Activated CD8-positive, alpha-beta T cell treated with anti-CD3 and anti-CD28 coated beads for 36 hours (primary cell): ENCODE measurements at regions not wholly inside any gene's neighbourhood (a gene's known extent, or its start where the extent isn't known, plus 50 kb on each side); places are given as distances from the start of the nearest gene placed in this dataset.

Source experiments
- ATAC-seq: fragments of 200-7000 bp; cut with Tn5 transposase; one replicate; pipeline ENCODE4 v1.10.0; 2021; ENCODE audit warnings: mild to moderate bottlenecking, moderate library complexity
- CTCF ChIA-PET: fragments of 350-600 bp; sonication (Branson Sonifier 250); formaldehyde crosslinking; loops from one replicate; lab custom pipeline; 2021; ENCODE audit warnings: antibody characterized with exemption; lab: Charles Lee
- POLR2A ChIA-PET: fragments of 350-600 bp; sonication (Branson Sonifier 250); formaldehyde crosslinking; loops from one replicate; lab custom pipeline; 2021; ENCODE audit warnings: antibody characterized with exemption; lab: Charles Lee
- DNase-seq: peaks from one replicate; pipeline ENCODE4 v3.0.0-alpha.2; 2020
- H3K27ac Mint-ChIP-seq: one replicate; pipeline ENCODE4 v1.8.0; 2021; ENCODE audit warnings: mild to moderate bottlenecking, mixed read lengths
- H3K27me3 Mint-ChIP-seq: one replicate; pipeline ENCODE4 v1.8.0; 2021; ENCODE audit warnings: mixed read lengths
- H3K36me3 Mint-ChIP-seq: one replicate; pipeline ENCODE4 v1.8.0; 2021; ENCODE audit warnings: low read depth, mixed read lengths
- H3K4me1 Mint-ChIP-seq: one replicate; pipeline ENCODE4 v1.8.0; 2021; ENCODE audit warnings: low read depth, mixed read lengths
- H3K4me3 Mint-ChIP-seq: one replicate; pipeline ENCODE4 v1.8.0; 2021; ENCODE audit warnings: mild to moderate bottlenecking, moderate library complexity, mixed read lengths
- H3K9me3 Mint-ChIP-seq: one replicate; pipeline ENCODE4 v1.8.0; 2021; ENCODE audit warnings: mixed read lengths
- intact Hi-C: fragments of 100-400 bp; cut with micrococcal nuclease; formaldehyde crosslinking; loops from one replicate; pipeline ENCODE4 v1.10.0; 2022
- TF ChIP-seq, protein P1 (sequence below): fragments of 200-600 bp; IDR thresholded peaks from one replicate; pipeline ENCODE4 v1.8.0; 2022; ENCODE audit warnings: antibody characterized with exemption, mild to moderate bottlenecking

DNA sequence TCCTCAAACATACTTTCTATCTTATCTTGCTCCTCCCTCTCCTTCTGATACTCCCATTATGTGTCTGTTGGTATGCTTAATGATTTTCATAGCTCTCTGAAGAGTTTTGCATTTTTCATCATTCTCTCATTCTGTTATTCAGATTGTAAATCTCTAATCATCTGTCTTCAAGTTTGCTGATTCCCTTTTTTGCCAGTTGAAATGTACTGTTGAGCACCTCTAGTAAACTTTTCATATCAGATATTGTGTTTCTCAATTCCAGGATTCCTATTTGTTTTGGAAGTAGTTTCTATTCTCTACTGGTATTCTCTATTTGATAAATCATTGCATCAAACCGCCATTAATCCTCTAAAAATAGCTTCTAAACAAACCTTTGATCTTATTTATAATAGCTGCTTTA lies 387.7 kb downstream of the PAX1 start:
- peaks cover 37% of the 10 kb centered on the region for H3K9me3 Mint-ChIP-seq
- TF ChIP-seq, protein P1, sequence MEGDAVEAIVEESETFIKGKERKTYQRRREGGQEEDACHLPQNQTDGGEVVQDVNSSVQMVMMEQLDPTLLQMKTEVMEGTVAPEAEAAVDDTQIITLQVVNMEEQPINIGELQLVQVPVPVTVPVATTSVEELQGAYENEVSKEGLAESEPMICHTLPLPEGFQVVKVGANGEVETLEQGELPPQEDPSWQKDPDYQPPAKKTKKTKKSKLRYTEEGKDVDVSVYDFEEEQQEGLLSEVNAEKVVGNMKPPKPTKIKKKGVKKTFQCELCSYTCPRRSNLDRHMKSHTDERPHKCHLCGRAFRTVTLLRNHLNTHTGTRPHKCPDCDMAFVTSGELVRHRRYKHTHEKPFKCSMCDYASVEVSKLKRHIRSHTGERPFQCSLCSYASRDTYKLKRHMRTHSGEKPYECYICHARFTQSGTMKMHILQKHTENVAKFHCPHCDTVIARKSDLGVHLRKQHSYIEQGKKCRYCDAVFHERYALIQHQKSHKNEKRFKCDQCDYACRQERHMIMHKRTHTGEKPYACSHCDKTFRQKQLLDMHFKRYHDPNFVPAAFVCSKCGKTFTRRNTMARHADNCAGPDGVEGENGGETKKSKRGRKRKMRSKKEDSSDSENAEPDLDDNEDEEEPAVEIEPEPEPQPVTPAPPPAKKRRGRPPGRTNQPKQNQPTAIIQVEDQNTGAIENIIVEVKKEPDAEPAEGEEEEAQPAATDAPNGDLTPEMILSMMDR, result no peak
- no peaks in the 10 kb centered on the region for H3K36me3 Mint-ChIP-seq
- H3K27ac Mint-ChIP-seq, result no peak overlapping the region
- ChIA-PET POLR2A (no interaction called here), CTCF (no interaction called here)
- H3K27me3 Mint-ChIP-seq, result no peaks in the 10 kb centered on the region
- ATAC-seq (no peak), DNase-seq (no peak)
- intact Hi-C loops, result no loop called here
- no peak overlapping the region for H3K4me3 Mint-ChIP-seq
- H3K4me1 Mint-ChIP-seq, result no peaks in the 10 kb centered on the region

DNA sequence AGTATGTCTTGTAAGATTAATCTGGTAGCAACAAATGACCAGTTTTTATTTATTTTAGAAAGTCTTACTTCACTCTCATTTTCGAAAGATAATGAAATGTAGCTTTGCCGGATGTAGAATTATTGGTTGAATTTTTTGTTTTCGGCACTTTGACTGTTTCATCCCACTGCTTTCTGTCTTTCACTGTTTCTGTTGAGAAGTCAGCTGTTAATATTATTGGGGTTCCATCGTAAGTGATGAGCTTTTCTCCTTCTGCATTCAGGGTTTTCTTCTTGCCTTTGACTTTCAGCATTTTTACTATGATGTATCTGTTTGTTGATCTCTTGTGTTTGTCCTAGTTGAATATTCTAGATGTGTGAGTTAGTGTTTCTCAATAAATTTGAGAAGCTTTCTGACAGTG lies 383.4 kb downstream of the PAX1 start:
- Mint-ChIP-seq H3K9me3 (peaks cover 21% of the 10 kb centered on the region), H3K27ac (no peak overlapping the region), H3K27me3 (no peaks in the 10 kb centered on the region), H3K4me1 (no peaks in the 10 kb centered on the region), H3K36me3 (no peaks in the 10 kb centered on the region), H3K4me3 (no peak overlapping the region)
- DNase-seq (no peak), ATAC-seq (no peak)
- POLR2A ChIA-PET, result no interaction called here
- CTCF ChIA-PET, result no interaction called here
- intact Hi-C loops, result no loop called here
- TF ChIP-seq, protein P1, result no peak

DNA sequence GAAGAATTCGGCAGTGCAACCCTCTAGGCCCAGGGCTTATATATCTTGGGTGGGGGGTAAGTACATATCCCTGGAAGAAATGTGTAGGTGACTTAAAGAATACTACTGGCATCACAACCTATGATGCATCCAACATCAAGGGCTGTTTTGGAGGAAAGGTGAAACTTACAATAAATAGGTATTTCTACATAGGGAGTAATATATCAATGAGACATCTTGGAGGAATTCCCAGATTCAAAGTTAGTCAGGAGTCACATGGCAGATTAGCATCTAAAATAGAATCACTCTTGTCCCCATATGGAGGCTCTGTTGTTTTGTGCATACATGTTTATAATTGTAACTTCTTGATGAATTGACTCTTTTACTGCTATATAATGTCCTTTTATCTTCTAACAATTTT lies 375.5 kb downstream of the PAX1 start:
- Mint-ChIP-seq H3K36me3 (no peaks in the 10 kb centered on the region), H3K27me3 (no peaks in the 10 kb centered on the region), H3K4me3 (no peak overlapping the region), H3K4me1 (no peaks in the 10 kb centered on the region), H3K9me3 (peaks cover 5% of the 10 kb centered on the region), H3K27ac (no peak overlapping the region)
- ChIA-PET CTCF (no interaction called here), POLR2A (no interaction called here)
- DNase-seq, result no peak
- ATAC-seq, result no peak
- TF ChIP-seq, protein P1, result no peak
- intact Hi-C loops, result no loop called here

DNA sequence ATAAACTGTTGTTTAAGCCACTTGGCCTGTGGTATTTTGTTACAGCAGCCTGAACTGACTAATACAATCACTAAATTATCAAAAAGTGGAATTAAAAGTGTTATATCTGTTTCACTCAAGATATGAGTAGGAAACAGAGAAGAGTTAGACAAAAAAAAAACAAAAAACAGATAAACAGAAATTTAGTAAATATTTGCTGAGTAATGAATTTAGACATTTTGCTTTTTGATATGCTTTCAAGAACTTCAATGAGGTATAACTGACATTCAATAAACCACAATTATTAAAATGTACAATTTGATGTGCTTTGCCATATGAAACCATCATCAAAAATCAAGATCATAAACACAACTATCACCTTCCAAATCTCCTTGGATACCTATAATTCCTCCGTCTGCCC lies 369.2 kb downstream of the PAX1 start:
- H3K27ac Mint-ChIP-seq, result no peak overlapping the region
- DNase-seq (no peak), ATAC-seq (no peak)
- no peak overlapping the region for H3K4me3 Mint-ChIP-seq
- ChIA-PET CTCF (no interaction called here), POLR2A (no interaction called here)
- intact Hi-C loops, result no loop called here
- no peaks in the 10 kb centered on the region for H3K4me1 Mint-ChIP-seq
- H3K27me3 Mint-ChIP-seq, result no peaks in the 10 kb centered on the region
- TF ChIP-seq, protein P1, result no peak
- peaks cover 7% of the 10 kb centered on the region for H3K9me3 Mint-ChIP-seq
- H3K36me3 Mint-ChIP-seq, result no peaks in the 10 kb centered on the region

DNA sequence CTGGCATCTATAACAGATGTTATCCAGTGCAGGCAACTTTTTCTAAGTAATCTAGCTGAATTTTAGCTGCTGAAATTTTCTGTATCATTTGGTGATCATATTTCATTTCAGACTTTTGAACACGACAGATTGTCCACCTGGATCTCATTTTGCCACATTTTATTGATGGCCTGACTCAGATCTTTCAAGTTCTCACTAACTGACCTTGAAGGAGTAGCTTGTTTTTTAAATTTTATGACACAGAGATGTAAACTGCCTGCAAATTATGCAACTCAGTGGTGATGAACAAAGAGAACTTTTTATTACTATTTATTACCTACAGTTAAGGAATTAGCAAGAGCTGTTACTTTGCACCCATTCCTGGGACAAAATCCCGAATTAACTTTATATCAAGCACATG lies 366.4 kb downstream of the PAX1 start:
- TF ChIP-seq, protein P1, result no peak
- DNase-seq (no peak), ATAC-seq (no peak)
- Mint-ChIP-seq H3K9me3 (peaks cover 10% of the 10 kb centered on the region), H3K4me3 (no peak overlapping the region), H3K36me3 (no peaks in the 10 kb centered on the region), H3K27me3 (no peaks in the 10 kb centered on the region), H3K4me1 (no peaks in the 10 kb centered on the region), H3K27ac (no peak overlapping the region)
- CTCF ChIA-PET, result no interaction called here
- intact Hi-C loops, result no loop called here
- POLR2A ChIA-PET, result no interaction called here
